Rectal smooth muscle tissue (tissue), 1 donor: ENCODE measurements at regions not wholly inside any gene's neighbourhood (a gene's known extent, or its start where the extent isn't known, plus 50 kb on each side); places are given as distances from the start of the nearest gene placed in this dataset.

Experiments
- H3K27ac ChIP-seq: one replicate; pipeline ENCODE4 v1.7.0; 2013; ENCODE audit warnings: low read depth, low read length, inconsistent platforms
- H3K27me3 ChIP-seq: one replicate; pipeline ENCODE4 v1.7.0; 2013; ENCODE audit warnings: low read length; ENCODE audit not compliant: control insufficient read depth, insufficient read depth
- H3K36me3 ChIP-seq: one replicate; pipeline ENCODE4 v1.7.0; 2013; ENCODE audit warnings: low read length; ENCODE audit not compliant: control insufficient read depth, insufficient read depth
- H3K4me1 ChIP-seq: one replicate; pipeline ENCODE4 v1.7.0; 2013; ENCODE audit warnings: low read length; ENCODE audit not compliant: control insufficient read depth, insufficient read depth
- H3K4me3 ChIP-seq: one replicate; pipeline ENCODE4 v1.7.0; 2013; ENCODE audit warnings: low read length
- H3K9ac ChIP-seq: one replicate; pipeline ENCODE4 v1.7.0; 2013; ENCODE audit warnings: low read length

DNA sequence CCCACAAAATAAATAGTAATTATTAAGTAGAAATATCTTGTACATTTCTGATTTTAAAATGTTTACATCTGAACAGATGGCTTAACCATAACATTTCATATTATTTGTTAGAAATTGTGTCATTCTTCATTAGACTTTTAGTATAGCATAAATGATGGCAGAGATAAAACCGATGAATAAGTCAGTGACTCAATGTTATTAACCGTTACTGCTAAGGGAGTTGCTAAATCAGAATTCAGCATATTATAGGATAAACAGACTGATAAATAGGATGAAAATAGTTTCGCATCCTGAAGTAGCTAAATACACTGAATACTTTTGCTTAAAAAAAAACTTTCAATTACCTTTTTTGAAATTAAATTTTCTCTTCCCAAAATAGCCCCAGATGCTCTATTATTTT, 610.6 kb upstream of the ZP4 start:
- Histone ChIP-seq H3K4me1 (no peaks in the 10 kb centered on the region), H3K27me3 (no peaks in the 10 kb centered on the region), H3K36me3 (no peaks in the 10 kb centered on the region), H3K9ac (no peak overlapping the region), H3K4me3 (no peak overlapping the region), H3K27ac (no peak overlapping the region)

DNA sequence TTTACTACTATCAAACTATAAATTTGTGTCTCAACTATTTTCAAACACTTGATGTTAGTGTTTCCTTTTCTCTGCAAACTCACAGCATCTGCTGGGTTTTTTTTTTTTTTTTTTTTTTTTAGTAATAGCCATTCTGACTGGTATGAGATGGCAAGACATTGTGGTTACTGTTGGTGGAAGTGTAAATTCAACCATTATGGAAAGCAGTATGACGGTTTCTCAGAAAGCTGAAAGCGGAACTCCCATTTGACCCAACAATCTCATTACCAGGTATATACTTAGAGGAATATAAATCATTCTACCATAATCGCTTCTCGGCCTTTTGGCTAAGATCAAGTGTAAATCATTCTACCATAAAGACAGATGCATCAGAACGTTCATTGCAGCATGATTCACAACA, 608.3 kb upstream of the ZP4 start:
- Histone ChIP-seq H3K36me3 (no peaks in the 10 kb centered on the region), H3K27ac (no peak overlapping the region), H3K4me1 (no peaks in the 10 kb centered on the region), H3K4me3 (no peak overlapping the region), H3K9ac (no peak overlapping the region), H3K27me3 (no peaks in the 10 kb centered on the region)

DNA sequence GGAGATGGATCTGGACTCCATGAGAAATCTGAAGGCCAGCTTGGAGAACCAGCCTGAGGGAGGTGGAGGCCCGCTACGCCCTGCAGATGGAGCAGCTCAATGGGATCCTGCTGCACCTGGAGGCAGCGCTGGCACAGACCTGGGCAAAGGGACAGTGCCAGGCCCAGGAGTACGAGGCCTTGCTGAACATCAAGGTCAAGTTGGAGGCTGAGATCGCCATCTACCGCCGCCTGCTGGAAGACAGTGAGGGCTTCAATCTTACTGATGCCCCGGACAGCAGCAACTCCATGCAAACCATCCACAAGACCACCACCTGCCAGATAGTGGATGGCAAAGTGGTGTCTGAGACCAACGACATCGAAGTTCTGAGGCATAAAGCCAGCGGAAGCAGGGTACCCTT, 601.5 kb upstream of the ZP4 start:
- no peaks in the 10 kb centered on the region for H3K27me3 ChIP-seq
- no peak overlapping the region for H3K9ac ChIP-seq
- H3K4me3 ChIP-seq: no peak overlapping the region
- H3K27ac ChIP-seq: no peak overlapping the region
- no peaks in the 10 kb centered on the region for H3K36me3 ChIP-seq
- H3K4me1 ChIP-seq: no peaks in the 10 kb centered on the region

DNA sequence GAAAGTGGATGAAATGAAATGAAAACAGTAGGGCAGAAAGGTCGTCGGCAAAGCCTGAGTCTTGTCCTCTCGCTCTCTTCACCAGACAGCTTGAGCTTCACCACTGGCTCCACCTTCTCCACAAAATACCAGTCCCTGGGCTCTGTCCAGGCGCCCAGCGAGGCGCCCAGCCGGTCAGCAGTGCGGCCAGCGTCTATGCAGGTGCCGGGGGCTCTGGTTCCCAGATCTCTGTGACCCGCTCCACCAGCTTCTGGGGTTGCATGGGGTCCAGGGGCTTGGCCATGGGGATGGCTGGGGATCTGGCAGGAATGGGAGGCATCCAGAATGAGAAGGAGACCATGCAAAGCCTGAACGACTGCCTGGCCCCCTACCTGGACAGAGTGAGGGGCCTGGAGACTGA, 600.5 kb upstream of the ZP4 start:
- Histone ChIP-seq H3K4me1 (no peaks in the 10 kb centered on the region), H3K36me3 (no peaks in the 10 kb centered on the region), H3K4me3 (no peak overlapping the region), H3K27me3 (no peaks in the 10 kb centered on the region), H3K9ac (no peak overlapping the region), H3K27ac (no peak overlapping the region)

DNA sequence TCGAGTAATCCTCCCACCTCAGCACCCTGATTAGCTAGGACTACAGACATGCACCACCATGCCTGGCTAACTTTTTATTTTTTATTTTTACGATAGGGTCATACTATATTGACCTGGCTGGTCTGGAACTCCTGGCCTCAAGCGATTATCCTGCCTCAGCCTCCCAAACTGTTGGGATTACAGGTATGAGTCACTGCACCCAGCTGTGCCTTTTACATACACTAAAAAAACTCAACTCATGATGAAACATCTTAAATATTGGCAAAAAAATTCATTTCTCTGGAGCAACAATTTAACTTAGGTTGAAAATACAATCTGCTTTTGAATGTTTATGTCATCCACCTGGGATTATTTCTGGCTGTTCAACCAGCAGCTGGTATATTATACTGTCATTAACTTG, 598.3 kb upstream of the ZP4 start:
- Histone ChIP-seq H3K9ac (no peak overlapping the region), H3K36me3 (no peaks in the 10 kb centered on the region), H3K27me3 (no peaks in the 10 kb centered on the region), H3K27ac (no peak overlapping the region), H3K4me3 (no peak overlapping the region), H3K4me1 (no peaks in the 10 kb centered on the region)

DNA sequence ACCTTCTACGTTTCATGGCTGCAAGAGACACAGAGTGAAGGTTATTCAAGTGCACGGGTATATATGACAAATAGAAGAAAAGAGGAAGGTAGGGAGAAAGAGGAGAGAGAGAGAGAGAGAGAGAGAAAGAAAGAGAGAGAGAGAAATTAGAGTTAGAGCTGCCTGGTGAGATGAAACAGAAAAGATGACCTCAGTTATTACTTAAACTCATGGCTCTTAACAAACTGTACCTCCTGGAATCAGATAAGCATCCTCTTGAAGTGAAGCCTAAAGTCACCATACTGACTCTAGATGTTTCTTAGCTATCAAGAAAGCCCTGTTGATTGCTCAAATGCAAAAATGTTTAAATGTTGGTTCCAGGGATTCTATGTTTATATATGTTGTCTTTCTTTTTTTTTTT, 597.7 kb upstream of the ZP4 start:
- Histone ChIP-seq H3K4me3 (no peak overlapping the region), H3K27ac (no peak overlapping the region), H3K9ac (no peak overlapping the region), H3K4me1 (no peaks in the 10 kb centered on the region), H3K27me3 (no peaks in the 10 kb centered on the region), H3K36me3 (no peaks in the 10 kb centered on the region)

DNA sequence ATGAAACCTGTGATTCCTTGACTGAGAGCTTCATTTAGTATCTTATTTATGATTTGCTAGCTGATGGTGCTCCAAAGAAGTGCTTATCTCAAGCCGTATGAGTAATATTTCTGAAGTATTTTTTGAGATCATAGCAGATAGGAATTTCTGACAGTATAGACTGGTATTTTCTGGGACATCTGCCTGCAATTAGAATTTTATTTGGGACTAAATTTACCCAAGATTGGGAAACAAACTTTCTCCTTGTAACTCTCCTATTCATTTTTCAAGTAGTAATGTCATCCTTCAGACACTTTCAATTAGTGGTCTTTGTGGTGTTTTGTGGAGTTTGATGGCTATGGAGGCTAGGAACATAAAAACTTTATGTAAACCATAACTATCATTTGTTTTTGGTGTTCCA, 597.2 kb upstream of the ZP4 start:
- Histone ChIP-seq H3K27me3 (no peaks in the 10 kb centered on the region), H3K4me1 (no peaks in the 10 kb centered on the region), H3K9ac (no peak overlapping the region), H3K4me3 (no peak overlapping the region), H3K36me3 (no peaks in the 10 kb centered on the region), H3K27ac (no peak overlapping the region)

DNA sequence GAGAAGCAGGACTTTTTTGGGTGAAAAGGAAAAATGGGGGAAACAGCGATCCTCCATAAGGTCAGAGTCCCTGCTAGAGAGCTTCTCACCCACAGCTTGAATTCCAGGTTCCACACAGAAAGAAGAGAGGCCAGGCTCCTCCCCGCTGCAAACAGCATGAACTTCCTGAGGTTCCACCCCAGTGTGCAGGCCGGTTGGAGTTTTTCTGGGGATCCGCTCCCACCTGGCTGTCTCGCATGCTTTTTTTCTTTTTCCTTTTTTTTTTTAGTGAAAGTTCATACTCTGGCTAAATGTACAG, 595.1 kb upstream of the ZP4 start:
- no peak overlapping the region for H3K9ac ChIP-seq
- H3K4me3 ChIP-seq: no peak overlapping the region
- H3K36me3 ChIP-seq: no peaks in the 10 kb centered on the region
- H3K4me1 ChIP-seq: no peaks in the 10 kb centered on the region
- H3K27me3 ChIP-seq: no peaks in the 10 kb centered on the region
- no peak overlapping the region for H3K27ac ChIP-seq

DNA sequence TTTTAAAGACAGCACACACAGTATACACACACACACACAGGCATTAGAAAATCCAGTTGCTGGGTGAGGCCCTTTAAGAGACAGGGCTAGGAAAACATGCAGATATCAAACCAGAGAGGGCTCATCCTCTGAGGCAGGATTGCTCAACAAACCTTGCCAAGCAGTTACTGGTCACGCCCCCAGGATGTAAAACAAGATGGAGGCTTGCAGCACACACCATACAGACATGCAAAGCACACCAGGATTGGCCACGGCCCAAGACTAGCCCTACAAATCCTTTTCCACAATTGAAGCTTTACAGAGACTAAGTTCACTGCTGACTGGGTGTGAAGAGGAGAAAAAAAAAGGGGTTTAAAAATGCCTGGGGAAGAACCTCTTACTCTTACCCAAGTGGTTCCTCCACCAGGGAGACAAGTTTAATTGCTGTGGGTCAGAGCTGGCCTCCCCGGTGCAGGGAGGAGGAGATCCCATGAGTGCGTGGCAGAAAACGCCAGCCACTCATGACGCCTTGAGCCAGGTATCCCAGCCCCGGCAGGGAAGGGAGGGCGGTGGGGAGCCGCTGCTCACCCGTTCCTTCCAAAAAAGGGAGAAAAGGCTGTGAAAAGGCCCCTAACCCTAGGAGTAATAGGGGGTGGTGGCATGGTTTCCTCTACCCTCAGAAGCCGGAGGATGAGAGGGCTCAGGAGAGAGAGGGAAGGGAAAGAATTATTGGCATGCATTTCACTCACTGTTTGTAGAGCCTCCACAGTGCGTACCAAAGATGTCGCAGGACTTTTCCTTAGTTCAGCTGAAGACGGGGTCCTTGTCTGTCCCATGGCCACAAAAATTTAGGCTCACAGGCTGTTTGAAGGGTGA, 594.6 kb upstream of the ZP4 start:
- H3K27ac ChIP-seq: no peak overlapping the region
- no peaks in the 10 kb centered on the region for H3K36me3 ChIP-seq
- H3K4me3 ChIP-seq: no peak overlapping the region
- H3K4me1 ChIP-seq: no peaks in the 10 kb centered on the region
- no peak overlapping the region for H3K9ac ChIP-seq
- H3K27me3 ChIP-seq: no peaks in the 10 kb centered on the region

DNA sequence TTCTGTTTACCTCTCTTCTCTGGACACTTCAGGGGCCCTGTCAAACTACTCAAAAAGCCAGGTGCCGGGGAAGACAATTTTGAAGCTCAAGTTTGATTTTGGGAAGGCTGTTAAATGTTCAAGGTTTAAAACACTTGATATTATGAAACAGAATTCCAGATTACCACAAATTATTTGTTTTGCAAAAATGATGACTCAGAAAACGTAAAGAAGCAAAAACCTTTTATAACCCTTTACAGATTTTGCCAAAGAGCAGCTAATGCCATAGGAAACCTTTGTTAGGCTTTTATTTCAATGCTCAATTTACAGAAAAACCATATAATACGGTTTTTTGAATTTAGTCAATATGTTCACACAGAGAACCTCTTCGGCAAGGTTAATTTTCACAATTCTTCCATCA, 593.4 kb upstream of the ZP4 start:
- Histone ChIP-seq H3K27ac (no peak overlapping the region), H3K4me3 (no peak overlapping the region), H3K36me3 (no peaks in the 10 kb centered on the region), H3K9ac (no peak overlapping the region), H3K27me3 (no peaks in the 10 kb centered on the region), H3K4me1 (no peaks in the 10 kb centered on the region)

DNA sequence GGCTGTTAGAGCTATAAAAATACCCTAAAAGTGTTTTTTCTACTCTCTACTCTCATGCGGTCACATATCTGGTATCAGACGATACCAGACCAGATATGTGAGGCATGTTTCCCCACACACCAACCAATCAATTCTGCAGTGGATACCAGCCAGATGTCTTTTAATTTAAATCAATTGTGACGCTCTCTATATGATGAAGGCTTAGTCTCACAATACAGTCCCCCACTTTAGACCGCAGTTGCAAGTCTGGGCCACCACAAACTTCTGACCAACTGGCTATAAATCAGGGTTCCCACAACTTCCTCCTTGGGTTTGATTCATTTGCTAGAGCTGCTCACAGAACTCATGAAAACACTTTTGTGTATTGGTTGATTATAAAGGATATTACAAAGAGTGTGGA, 586.1 kb upstream of the ZP4 start:
- Histone ChIP-seq H3K36me3 (no peaks in the 10 kb centered on the region), H3K27me3 (no peaks in the 10 kb centered on the region), H3K9ac (no peak overlapping the region), H3K27ac (no peak overlapping the region), H3K4me3 (no peak overlapping the region), H3K4me1 (no peaks in the 10 kb centered on the region)

DNA sequence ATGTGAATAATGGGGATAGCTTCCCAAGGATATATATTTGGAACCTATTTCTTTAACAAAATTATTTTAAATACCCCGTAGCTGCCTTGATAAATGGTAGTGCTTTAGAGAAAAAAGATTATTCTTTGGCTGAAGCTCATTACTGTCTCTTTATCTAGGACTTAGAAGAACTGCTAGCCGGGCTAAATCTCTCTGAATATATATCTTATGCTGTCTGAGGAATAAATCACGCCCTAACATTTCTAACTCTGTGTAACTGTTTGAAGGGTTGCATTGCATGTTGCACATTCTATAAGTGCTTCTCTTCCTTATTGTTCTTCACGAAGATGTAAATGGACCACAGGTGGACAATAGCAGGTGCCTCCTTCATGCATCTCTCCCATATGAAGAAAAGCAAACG, 585.0 kb upstream of the ZP4 start:
- Histone ChIP-seq H3K27ac (no peak overlapping the region), H3K4me3 (no peak overlapping the region), H3K9ac (no peak overlapping the region), H3K4me1 (no peaks in the 10 kb centered on the region), H3K27me3 (no peaks in the 10 kb centered on the region), H3K36me3 (no peaks in the 10 kb centered on the region)

DNA sequence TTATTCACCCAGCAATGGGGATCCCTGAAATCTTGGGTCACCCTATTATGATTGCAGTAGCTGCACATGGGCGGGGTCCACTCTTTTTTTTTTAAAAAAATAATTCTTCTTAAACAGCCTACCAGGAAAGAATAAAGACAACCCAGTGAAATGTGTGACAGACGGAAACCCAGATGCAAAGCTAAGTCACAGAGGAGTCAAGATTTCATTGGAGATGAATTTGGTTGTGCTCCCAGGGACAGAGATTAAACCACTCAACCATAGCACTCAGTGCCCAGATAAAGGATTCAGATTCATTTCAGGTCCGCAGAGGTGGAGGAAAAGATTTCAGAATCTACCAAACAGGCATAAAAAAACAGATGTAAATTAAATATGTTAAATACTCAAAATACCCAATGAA, 583.5 kb upstream of the ZP4 start:
- Histone ChIP-seq H3K27ac (no peak overlapping the region), H3K27me3 (no peaks in the 10 kb centered on the region), H3K36me3 (no peaks in the 10 kb centered on the region), H3K4me3 (no peak overlapping the region), H3K4me1 (no peaks in the 10 kb centered on the region), H3K9ac (no peak overlapping the region)
